Liver (tissue), 8 donors: ENCODE measurements at regions not wholly inside any gene's neighbourhood (a gene's known extent, or its start where the extent isn't known, plus 50 kb on each side); places are given as distances from the start of the nearest gene placed in this dataset.

Experiments used
- DNase-seq: peaks from one replicate; pipeline ENCODE4 v3.0.0-alpha.2; 2017; ENCODE audit warnings: low spot score
- H3K27ac ChIP-seq, 2 donors: one replicate each; pipeline ENCODE4 v1.7.0; 2013; ENCODE audit warnings: inconsistent platforms in 2 of 2, low read length in 2 of 2, control low read depth in 1 of 2, low read depth in 1 of 2, mild to moderate bottlenecking in 1 of 2
- H3K27me3 ChIP-seq, 4 donors: one replicate each; pipeline versions ENCODE4 v1.6.1 to v1.7.0; 2013; ENCODE audit warnings: low read length in 3 of 4, inconsistent platforms in 1 of 4, mild to moderate bottlenecking in 1 of 4, moderate library complexity in 1 of 4; ENCODE audit not compliant: control insufficient read depth in 4 of 4, insufficient read depth in 4 of 4
- H3K36me3 ChIP-seq, 4 donors: one replicate each; pipeline versions ENCODE4 v1.6.1 to v1.7.0; 2013; ENCODE audit warnings: low read length in 3 of 4, mild to moderate bottlenecking in 3 of 4, low read depth in 1 of 4, moderate library complexity in 1 of 4; ENCODE audit not compliant: control insufficient read depth in 4 of 4, insufficient read depth in 3 of 4
- H3K4me1 ChIP-seq, 4 donors: one replicate each; pipeline versions ENCODE4 v1.6.1 to v1.7.0; 2013; ENCODE audit warnings: low read length in 3 of 4, mild to moderate bottlenecking in 3 of 4, moderate library complexity in 1 of 4; ENCODE audit not compliant: control insufficient read depth in 4 of 4, insufficient read depth in 4 of 4
- H3K4me3 ChIP-seq, 3 donors: one replicate each; pipeline versions ENCODE4 v1.6.1 to v1.7.0; 2013; ENCODE audit warnings: low read length in 3 of 3, control low read depth in 1 of 3, low read depth in 1 of 3, mild to moderate bottlenecking in 1 of 3
- H3K9ac ChIP-seq, 2 donors: one replicate each; pipeline ENCODE4 v1.7.0; 2013; ENCODE audit warnings: low read length in 2 of 2, mild to moderate bottlenecking in 2 of 2, moderate library complexity in 2 of 2, control low read depth in 1 of 2, low read depth in 1 of 2
- H3K9me3 ChIP-seq, 4 donors: one replicate each; pipeline versions ENCODE4 v1.6.1 to v1.7.0; 2013; ENCODE audit warnings: low read length in 3 of 4; ENCODE audit not compliant: control insufficient read depth in 4 of 4
- ATF3 ChIP-seq: IDR thresholded peaks from 2 replicates; pipeline ENCODE4 v1.6.1; 2016; ENCODE audit warnings: antibody characterized with exemption
- CTCF ChIP-seq: fragments of 150-350 bp; IDR thresholded peaks from 2 replicates; pipeline ENCODE4 v1.5.1; 2017; ENCODE audit warnings: improper control_type of control experiment, low read depth, low read length; ENCODE audit not compliant: missing input control
- EGR1 ChIP-seq, 2 donors: IDR thresholded peaks; 2 replicates each; pipeline ENCODE4 v1.6.1; 2016 to 2018; ENCODE audit warnings: antibody characterized with exemption in 2 of 2, low read depth in 2 of 2
- FOXA1 ChIP-seq: IDR thresholded peaks from 2 replicates; pipeline ENCODE4 v1.6.1; 2016; ENCODE audit warnings: antibody characterized with exemption
- FOXA2 ChIP-seq: IDR thresholded peaks from 2 replicates; pipeline ENCODE4 v1.6.1; 2016; ENCODE audit warnings: antibody characterized with exemption
- GABPA ChIP-seq, 2 donors: IDR thresholded peaks in 1 of 2; conservative IDR thresholded peaks in 1 of 2; 2 replicates each; pipeline ENCODE4 v1.6.1; 2016; ENCODE audit warnings: antibody characterized with exemption in 2 of 2, mild to moderate bottlenecking in 1 of 2, moderate library complexity in 1 of 2
- HNF4A ChIP-seq, 2 donors: conservative IDR thresholded peaks; 2 replicates each; pipeline ENCODE4 v1.6.1; 2016; ENCODE audit warnings: antibody characterized with exemption in 2 of 2, mild to moderate bottlenecking in 2 of 2
- HNF4G ChIP-seq: IDR thresholded peaks from 2 replicates; pipeline ENCODE4 v1.6.1; 2016; ENCODE audit warnings: antibody characterized with exemption
- JUND ChIP-seq, 2 donors: IDR thresholded peaks; 2 replicates each; pipeline ENCODE4 v1.6.1; 2016; ENCODE audit warnings: antibody characterized with exemption in 2 of 2
- MAX ChIP-seq: IDR thresholded peaks from 2 replicates; pipeline ENCODE4 v1.6.1; 2016; ENCODE audit warnings: antibody characterized with exemption
- NR2F2 ChIP-seq: IDR thresholded peaks from 2 replicates; pipeline ENCODE4 v1.6.1; 2016; ENCODE audit warnings: antibody characterized with exemption
- RAD21 ChIP-seq, 2 donors: IDR thresholded peaks; 2 replicates each; pipeline ENCODE4 v1.6.1; 2016; ENCODE audit warnings: antibody characterized with exemption in 2 of 2, mild to moderate bottlenecking in 2 of 2
- REST ChIP-seq: IDR thresholded peaks from 2 replicates; pipeline ENCODE4 v1.6.1; 2016; ENCODE audit warnings: antibody characterized with exemption, mild to moderate bottlenecking
- RXRA ChIP-seq, 2 donors: IDR thresholded peaks; 2 replicates each; pipeline ENCODE4 v1.6.1; 2017 to 2018; ENCODE audit warnings: antibody characterized with exemption in 2 of 2, mild to moderate bottlenecking in 1 of 2
- SP1 ChIP-seq: IDR thresholded peaks from 2 replicates; pipeline ENCODE4 v1.6.1; 2018; ENCODE audit warnings: antibody characterized with exemption, mild to moderate bottlenecking
- TAF1 ChIP-seq: conservative IDR thresholded peaks from 2 replicates; pipeline ENCODE4 v1.6.1; 2016; ENCODE audit warnings: antibody characterized with exemption, mild to moderate bottlenecking
- YY1 ChIP-seq: IDR thresholded peaks from 2 replicates; pipeline ENCODE4 v1.6.1; 2016; ENCODE audit warnings: antibody characterized with exemption, mild to moderate bottlenecking
- ZBTB33 ChIP-seq: IDR thresholded peaks from 2 replicates; pipeline ENCODE4 v1.6.1; 2016; ENCODE audit warnings: antibody characterized with exemption
- WGBS: extraction: QIAGEN DNeasy Blood & Tissue Kit; methylation state at CpG from one replicate; pipeline ENCODE4 v1.1.7; 2013; 5-methylcytosine and 5-hydroxymethylcytosine counted together
- donor health status: healthy.
- donor health status: healthy.
- donor health status: healthy.
- donor health status: healthy.
- donor health status: healthy.

GRCh38 chr5:2986301-2986700 lies 234.8 kb upstream of the IRX2 start:
- no peak for DNase-seq
- H3K9ac ChIP-seq: no peak overlapping the region
- H3K27me3 ChIP-seq: no peaks in the 10 kb centered on the region
- WGBS: 85% methylated on average over 5 of the region's 5 CpGs
- TF ChIP-seq FOXA2 (no peak), RAD21 (IDR thresholded peaks at IDR 0.05) (no peak), HNF4G (no peak), ATF3 (no peak), SP1 (no peak)
- no peaks in the 10 kb centered on the region for H3K36me3 ChIP-seq
- H3K4me3 ChIP-seq: no peak overlapping the region
- H3K27ac ChIP-seq: no peak overlapping the region
- H3K9me3 ChIP-seq: no peaks in the 10 kb centered on the region
- H3K4me1 ChIP-seq: no peaks in the 10 kb centered on the region

GRCh38 chr5:2985718-2986117 lies 234.2 kb upstream of the IRX2 start:
- no peaks in the 10 kb centered on the region for H3K4me1 ChIP-seq
- TF ChIP-seq REST (no peak), YY1 (no peak), ZBTB33 (no peak), TAF1 (no peak), HNF4G (no peak), EGR1 (IDR thresholded peaks at IDR 0.05; ENCODE audit: low read depth in 2 of 2) (no peak), RXRA (IDR thresholded peaks at IDR 0.05) (no peak), FOXA2 (no peak)
- no peak for DNase-seq
- no peak overlapping the region for H3K9ac ChIP-seq
- 57% methylated on average over 3 of the region's 3 CpGs for WGBS
- H3K27ac ChIP-seq: no peak overlapping the region
- no peaks in the 10 kb centered on the region for H3K9me3 ChIP-seq
- no peak overlapping the region for H3K4me3 ChIP-seq
- H3K36me3 ChIP-seq: no peaks in the 10 kb centered on the region
- H3K27me3 ChIP-seq: no peaks in the 10 kb centered on the region

- no peak overlapping the region for H3K9ac ChIP-seq
- H3K4me1 ChIP-seq: no peaks in the 10 kb centered on the region
- TF ChIP-seq TAF1 (no peak), GABPA (IDR thresholded peaks at IDR 0.05 in 1 of 2, conservative IDR thresholded peaks at IDR 0.05 in 1 of 2) (no peak), NR2F2 (no peak), RAD21 (IDR thresholded peaks at IDR 0.05) (no peak), FOXA1 (no peak), CTCF (no peak), FOXA2 (no peak), ZBTB33 (no peak), YY1 (no peak), RXRA (IDR thresholded peaks at IDR 0.05) (no peak), HNF4A (conservative IDR thresholded peaks at IDR 0.05) (no peak), MAX (no peak), JUND (IDR thresholded peaks at IDR 0.05) (no peak)
- no peaks in the 10 kb centered on the region for H3K9me3 ChIP-seq
- WGBS: 72% methylated on average over 13 of the region's 13 CpGs
- DNase-seq: no peak
- no peak overlapping the region for H3K4me3 ChIP-seq
- no peaks in the 10 kb centered on the region for H3K36me3 ChIP-seq
- H3K27ac ChIP-seq: no peak overlapping the region
- no peaks in the 10 kb centered on the region for H3K27me3 ChIP-seq
These were observed 232.3 kb upstream of the IRX2 start for GRCh38 chr5:2983583-2984300.
